SK-N-SH (cell line): ENCODE measurements at regions not wholly inside any gene's neighbourhood (a gene's known extent, or its start where the extent isn't known, plus 50 kb on each side); places are given as distances from the start of the nearest gene placed in this dataset.

Experiments
- CTCF ChIP-seq: fragments of 200-600 bp; sonication (generic); IDR thresholded peaks from 2 replicates; pipeline ENCODE4 v1.6.1; 2017; ENCODE audit warnings: antibody characterized with exemption, mild to moderate bottlenecking, moderate library complexity
- FOSL2 ChIP-seq: IDR thresholded peaks from 2 replicates; pipeline ENCODE4 v1.4.0; 2012; ENCODE audit warnings: low read depth, mild to moderate bottlenecking, moderate library complexity, borderline replicate concordance
- GABPA ChIP-seq: IDR thresholded peaks from 2 replicates; pipeline ENCODE4 v1.4.0; 2012; ENCODE audit warnings: low read depth, mild to moderate bottlenecking
- IRF3 ChIP-seq: fragments of 150-350 bp; IDR thresholded peaks from 2 replicates; pipeline ENCODE4 v1.6.1; 2016; ENCODE audit warnings: mild to moderate bottlenecking, low read depth, low read length
- JUND ChIP-seq: IDR thresholded peaks from 2 replicates; pipeline ENCODE4 v1.4.0; 2012
- MXI1 ChIP-seq: IDR thresholded peaks from 2 replicates; pipeline ENCODE4 v1.6.1; 2012; ENCODE audit warnings: mild to moderate bottlenecking, low read depth, low read length, improper control_type of control experiment
- POLR2AphosphoS5 ChIP-seq: IDR thresholded peaks from 2 replicates; pipeline ENCODE4 v1.6.1; 2012; ENCODE audit warnings: low read depth, low read length
- SIN3A ChIP-seq: IDR thresholded peaks from 2 replicates; pipeline ENCODE4 v1.6.1; 2012; ENCODE audit warnings: low read depth, mild to moderate bottlenecking, low read length, moderate library complexity, borderline replicate concordance

- no peak for TF ChIP-seq CTCF
- TF ChIP-seq GABPA: no peak
- no peak for TF ChIP-seq JUND
- TF ChIP-seq IRF3: no peak
- no peak for TF ChIP-seq SIN3A
- TF ChIP-seq POLR2AphosphoS5: no peak
- TF ChIP-seq FOSL2: no peak
- TF ChIP-seq MXI1: no peak
These were observed 1484.8 kb upstream of the MIR17HG start for GRCh38 chr13:89862691-89863036.
